MM.1S (cell line): ENCODE measurements at regions not wholly inside any gene's neighbourhood (a gene's known extent, or its start where the extent isn't known, plus 50 kb on each side); places are given as distances from the start of the nearest gene placed in this dataset.

Source experiments
- CTCF ChIP-seq: fragments of 300-600 bp; sonication (generic); IDR thresholded peaks from 2 replicates; pipeline ENCODE4 v1.5.1; 2016; ENCODE audit warnings: antibody characterized with exemption, low read length, mixed read lengths
- EZH2 ChIP-seq: fragments of 300-600 bp; sonication (generic); optimal IDR thresholded peaks from 2 replicates; pipeline ENCODE3; 2017; ENCODE audit warnings: low read depth, mild to moderate bottlenecking, antibody characterized with exemption, low read length, mixed read lengths
- EZH2phosphoT487 ChIP-seq: fragments of 300-600 bp; sonication (generic); IDR thresholded peaks from 2 replicates; pipeline ENCODE4 v1.6.1; 2018; ENCODE audit warnings: antibody characterized with exemption, low read length

- TF ChIP-seq CTCF: no peak
- no peak for TF ChIP-seq EZH2
- no peak for TF ChIP-seq EZH2phosphoT487
Measured at GRCh38 chr1:214966346-214966745, 116.2 kb upstream of the KCNK2 start.
